ENCODE measurements at regions not wholly inside any gene's neighbourhood (a gene's known extent, or its start where the extent isn't known, plus 50 kb on each side); places are given as distances from the start of the nearest gene placed in this dataset.

DNA sequence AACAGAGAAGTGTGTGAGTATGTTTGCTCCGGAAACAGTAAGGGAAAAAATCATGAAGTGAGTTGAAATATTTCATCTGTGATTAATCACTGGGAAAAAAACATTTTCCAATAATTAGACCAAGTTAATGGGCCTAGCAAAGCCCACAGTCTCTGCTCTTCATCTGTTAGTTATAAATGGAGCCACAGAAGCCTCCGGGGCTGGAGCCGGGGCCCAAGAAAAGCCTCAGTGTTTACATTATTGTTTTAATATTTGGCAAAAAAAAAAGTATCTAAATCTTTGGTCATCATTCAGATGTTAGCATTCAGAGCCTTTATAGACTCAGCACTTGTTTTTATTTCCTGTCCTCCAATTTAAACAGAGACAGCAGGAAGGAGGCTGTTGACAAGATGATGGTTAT, 115.0 kb downstream of the UBE2U start:
- Histone ChIP-seq H3K4me1 (replicated peaks in 1 of 2) (no peaks in the 10 kb centered on the region), H3K4me3 (no peak overlapping the region), H3K27ac (no peak overlapping the region)
- no peak for ATAC-seq (replicated peaks in 6 of 8)
- in situ Hi-C loops (cut with MboI; ENCODE audit: low pct_unique_long_range_greater_than_20kb in 2 of 9, low sequenced_read_pairs in 9 of 9, unreplicated experiment in 9 of 9), result no loop called here
- 29 to 100% (median 87%) methylated on average over 2 to 3 of the region's 3 CpGs; no CpG with 5 or more reads in 2 of the 10 experiments for WGBS, 10 experiments

DNA sequence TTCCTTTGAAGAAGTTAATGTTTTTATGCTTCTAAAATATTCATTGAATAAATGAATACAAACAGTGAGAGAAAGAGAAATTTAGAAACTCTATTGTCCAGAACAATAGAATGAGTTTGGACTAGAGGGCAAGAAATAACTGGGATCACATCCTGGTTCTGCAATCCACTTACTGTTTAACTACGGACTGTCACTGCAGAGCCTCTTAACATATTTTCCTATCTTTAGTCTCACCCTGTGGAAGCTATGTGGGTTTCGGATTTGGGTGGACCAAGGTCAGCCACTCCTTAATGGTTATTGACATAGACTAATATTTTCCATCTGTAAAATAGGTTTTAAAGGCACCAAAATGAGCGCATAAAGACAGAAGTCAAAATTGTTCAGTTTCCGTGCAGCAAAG, 116.6 kb downstream of the UBE2U start:
- Histone ChIP-seq H3K4me3 (no peak overlapping the region), H3K4me1 (replicated peaks in 1 of 2) (no peaks in the 10 kb centered on the region), H3K27ac (no peak overlapping the region)
- 16 to 100% (median 88%) methylated on average over 2 to 4 of the region's 4 CpGs for WGBS, 10 experiments
- in situ Hi-C loops (cut with MboI; ENCODE audit: low pct_unique_long_range_greater_than_20kb in 2 of 9, low sequenced_read_pairs in 9 of 9, unreplicated experiment in 9 of 9), result no loop called here
- peak in 1 of 8 experiments; percentile 72 for ATAC-seq (replicated peaks in 6 of 8)

DNA sequence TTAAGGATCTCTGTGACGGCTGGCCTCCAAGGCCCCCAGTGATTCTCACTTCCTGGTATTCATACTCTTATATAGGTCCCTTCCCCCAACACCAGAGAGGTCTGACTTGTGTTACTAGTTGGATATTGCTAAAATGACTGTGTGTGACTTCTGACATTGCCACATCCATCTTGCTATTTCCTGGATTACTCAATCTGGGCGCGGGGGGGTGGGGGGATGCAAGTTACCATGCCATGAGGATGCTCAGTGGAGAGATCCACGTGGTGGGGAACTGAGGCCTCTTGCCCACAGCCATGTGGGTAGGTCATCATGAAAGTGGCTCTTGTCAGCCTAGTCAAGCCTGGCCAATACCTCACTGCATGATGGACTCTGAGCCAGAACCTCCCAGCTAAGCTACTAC, 117.0 kb downstream of the UBE2U start:
- ATAC-seq (replicated peaks in 6 of 8), result peak in 1 of 8 experiments; percentile 51

DNA sequence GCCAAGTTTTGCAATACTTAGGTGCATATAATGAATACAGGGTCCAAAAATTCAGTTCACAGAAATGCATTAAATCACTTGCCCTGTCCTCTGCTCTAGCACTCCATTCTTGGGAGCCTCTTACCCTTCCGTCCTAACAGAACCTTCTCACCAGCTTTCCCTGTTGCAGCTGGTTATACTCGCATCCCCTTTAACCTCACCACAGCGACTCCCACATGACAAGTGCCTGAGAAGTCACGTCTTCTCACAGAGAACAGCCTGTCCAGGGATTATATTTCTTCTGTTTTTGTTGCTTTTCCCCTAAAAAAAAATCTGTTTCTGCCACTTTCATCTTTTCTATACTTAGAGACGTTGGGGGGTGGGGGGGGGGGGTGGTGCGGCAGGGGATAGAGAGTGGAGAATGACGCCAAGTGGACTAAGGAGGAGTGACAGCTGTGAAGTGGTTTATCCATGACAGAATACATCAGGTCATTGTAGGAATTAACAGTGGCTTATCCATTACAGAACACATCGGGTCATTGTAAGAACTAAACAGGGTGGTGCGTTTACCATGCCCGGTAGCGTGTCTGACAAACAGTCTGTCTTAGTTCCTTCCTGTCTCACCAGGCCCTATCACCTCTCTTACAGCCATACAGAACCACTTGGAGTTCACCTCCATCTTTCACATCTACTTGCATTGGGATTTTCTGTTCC, 117.6 kb downstream of the UBE2U start:
- WGBS, 10 experiments, result 83 to 100% (median 95%) methylated on average over 2 to 10 of the region's 11 CpGs; no CpG with 5 or more reads in 2 of the 10 experiments
- in situ Hi-C loops (cut with MboI; ENCODE audit: low pct_unique_long_range_greater_than_20kb in 2 of 9, low sequenced_read_pairs in 9 of 9, unreplicated experiment in 9 of 9), result no loop called here
- no peak overlapping the region for H3K27ac ChIP-seq
- no peak for ATAC-seq (replicated peaks in 6 of 8)
- no peak overlapping the region for H3K4me3 ChIP-seq
- no peaks in the 10 kb centered on the region for H3K4me1 ChIP-seq (replicated peaks in 1 of 2)

More for the DNA sequence above, 117.0 kb downstream of the UBE2U start:
- no peak overlapping the region for H3K27ac ChIP-seq
- WGBS, 10 experiments, result 0 to 61% (median 6%) methylated on average over 1 to 4 of the region's 4 CpGs; no CpG with 5 or more reads in 1 of the 10 experiments
- in situ Hi-C loops (cut with MboI; ENCODE audit: low pct_unique_long_range_greater_than_20kb in 2 of 9, low sequenced_read_pairs in 9 of 9, unreplicated experiment in 9 of 9), result no loop called here
- H3K4me1 ChIP-seq (replicated peaks in 1 of 2), result no peaks in the 10 kb centered on the region
- H3K4me3 ChIP-seq, result no peak overlapping the region

DNA sequence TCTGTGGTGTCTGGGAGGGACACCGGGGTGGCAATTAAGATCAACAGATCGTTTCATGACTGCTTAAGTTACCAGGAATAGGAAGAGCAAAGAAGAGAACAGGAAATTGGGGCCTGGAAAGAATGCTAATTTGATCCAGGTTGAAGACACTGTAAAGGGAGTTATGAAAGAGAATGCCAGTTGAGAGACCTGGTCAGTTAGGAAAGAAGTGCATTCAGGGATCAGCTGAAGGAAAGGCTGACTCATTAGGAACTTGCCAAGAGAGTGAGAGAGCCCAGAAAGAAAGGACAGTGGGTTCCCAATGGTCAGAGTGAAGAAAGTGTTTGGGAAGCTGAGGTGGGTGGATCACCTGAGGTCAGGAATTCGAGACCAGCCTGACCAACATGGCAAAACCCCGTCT, 119.6 kb downstream of the UBE2U start:
- H3K4me1 ChIP-seq (replicated peaks in 1 of 2), result no peaks in the 10 kb centered on the region
- 33 to 93% (median 81%) methylated on average over 2 to 4 of the region's 4 CpGs; no CpG with 5 or more reads in 2 of the 10 experiments for WGBS, 10 experiments
- no peak for ATAC-seq (replicated peaks in 6 of 8)
- in situ Hi-C loops (cut with MboI; ENCODE audit: low pct_unique_long_range_greater_than_20kb in 2 of 9, low sequenced_read_pairs in 9 of 9, unreplicated experiment in 9 of 9), result no loop called here
- H3K27ac ChIP-seq, result no peak overlapping the region
- no peak overlapping the region for H3K4me3 ChIP-seq

- Histone ChIP-seq H3K4me3 (no peak overlapping the region), H3K4me1 (replicated peaks in 1 of 2) (no peaks in the 10 kb centered on the region), H3K27ac (no peak overlapping the region)
- in situ Hi-C loops (cut with MboI; ENCODE audit: low pct_unique_long_range_greater_than_20kb in 2 of 9, low sequenced_read_pairs in 9 of 9, unreplicated experiment in 9 of 9), result no loop called here
- no peak for ATAC-seq (replicated peaks in 6 of 8)
- WGBS, 10 experiments, result 33 to 100% (median 87%) methylated on average over 1 to 4 of the region's 4 CpGs; no CpG with 5 or more reads in 3 of the 10 experiments
Measured at GRCh38 chr1:64323882-64324281, 120.5 kb downstream of the UBE2U start.

- no peak for ATAC-seq (replicated peaks in 6 of 8)
- in situ Hi-C loops (cut with MboI; ENCODE audit: low pct_unique_long_range_greater_than_20kb in 2 of 9, low sequenced_read_pairs in 9 of 9, unreplicated experiment in 9 of 9), result no loop called here
- Histone ChIP-seq H3K4me3 (no peak overlapping the region), H3K4me1 (replicated peaks in 1 of 2) (no peaks in the 10 kb centered on the region), H3K27ac (no peak overlapping the region)
- WGBS, 10 experiments, result 66 to 87% (median 84%) methylated on average over 1 to 5 of the region's 5 CpGs; no CpG with 5 or more reads in 2 of the 10 experiments
Measured at GRCh38 chr1:64325856-64326255, 122.4 kb downstream of the UBE2U start.

- no peak overlapping the region for H3K27ac ChIP-seq
- 40 to 95% (median 89%) methylated on average over 1 to 2 of the region's 2 CpGs; no CpG with 5 or more reads in 5 of the 10 experiments for WGBS, 10 experiments
- in situ Hi-C loops (cut with MboI; ENCODE audit: low pct_unique_long_range_greater_than_20kb in 2 of 9, low sequenced_read_pairs in 9 of 9, unreplicated experiment in 9 of 9), result no loop called here
- no peak for ATAC-seq (replicated peaks in 6 of 8)
- no peaks in the 10 kb centered on the region for H3K4me1 ChIP-seq (replicated peaks in 1 of 2)
- no peak overlapping the region for H3K4me3 ChIP-seq
Measured at GRCh38 chr1:64327119-64327518, 123.7 kb downstream of the UBE2U start.

DNA sequence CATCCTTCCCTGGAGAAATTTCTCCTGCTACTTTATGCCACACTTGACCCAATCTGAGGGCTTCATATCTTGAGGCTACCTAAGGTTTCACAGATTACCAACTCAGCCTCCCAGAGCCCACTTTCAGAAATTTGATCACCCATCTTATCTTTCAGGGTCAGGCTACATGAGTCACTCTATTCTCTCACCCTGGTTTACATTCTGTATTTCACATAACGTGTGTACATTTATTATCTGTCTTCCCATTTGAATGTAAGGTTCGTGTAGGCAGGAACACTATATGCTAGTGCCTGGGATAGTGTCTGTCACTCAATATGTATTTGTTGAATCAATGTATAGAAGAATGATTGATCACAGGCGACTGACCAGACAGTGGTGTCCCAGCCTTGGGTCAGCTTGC, 124.8 kb downstream of the UBE2U start:
- 10 to 100% (median 85%) methylated on average over 1 to 3 of the region's 3 CpGs; no CpG with 5 or more reads in 1 of the 10 experiments for WGBS, 10 experiments
- H3K27ac ChIP-seq, result no peak overlapping the region
- in situ Hi-C loops (cut with MboI; ENCODE audit: low pct_unique_long_range_greater_than_20kb in 2 of 9, low sequenced_read_pairs in 9 of 9, unreplicated experiment in 9 of 9), result no loop called here

GRCh38 chr1:64330839-64331238, 127.4 kb downstream of the UBE2U start:
- in situ Hi-C loops (cut with MboI; ENCODE audit: low pct_unique_long_range_greater_than_20kb in 2 of 9, low sequenced_read_pairs in 9 of 9, unreplicated experiment in 9 of 9), result no loop called here
- no peak for ATAC-seq (replicated peaks in 6 of 8)
- Histone ChIP-seq H3K4me1 (replicated peaks in 1 of 2) (no peaks in the 10 kb centered on the region), H3K27ac (no peak overlapping the region), H3K4me3 (no peak overlapping the region)
- WGBS, 10 experiments, result 40 to 87% (median 66%) methylated on average over 1 to 4 of the region's 4 CpGs; no CpG with 5 or more reads in 1 of the 10 experiments

More for the DNA sequence above, 124.8 kb downstream of the UBE2U start:
- Histone ChIP-seq H3K4me3 (no peak overlapping the region), H3K4me1 (replicated peaks in 1 of 2) (no peaks in the 10 kb centered on the region)
- ATAC-seq (replicated peaks in 6 of 8), result no peak

- Histone ChIP-seq H3K27ac (no peak overlapping the region), H3K4me1 (replicated peaks in 1 of 2) (no peaks in the 10 kb centered on the region), H3K4me3 (no peak overlapping the region)
- ATAC-seq (replicated peaks in 6 of 8), result no peak
- in situ Hi-C loops (cut with MboI; ENCODE audit: low pct_unique_long_range_greater_than_20kb in 2 of 9, low sequenced_read_pairs in 9 of 9, unreplicated experiment in 9 of 9), result no loop called here
- 55 to 94% (median 77%) methylated on average over 1 to 4 of the region's 4 CpGs; no CpG with 5 or more reads in 1 of the 10 experiments for WGBS, 10 experiments
Measured at GRCh38 chr1:64335636-64336035, 132.2 kb downstream of the UBE2U start.

- Histone ChIP-seq H3K27ac (no peak overlapping the region), H3K4me3 (no peak overlapping the region), H3K4me1 (replicated peaks in 1 of 2) (no peaks in the 10 kb centered on the region)
- in situ Hi-C loops (cut with MboI; ENCODE audit: low pct_unique_long_range_greater_than_20kb in 2 of 9, low sequenced_read_pairs in 9 of 9, unreplicated experiment in 9 of 9), result no loop called here
- peak in 4 of 8 experiments; percentile 24 to 50 (median 45) for ATAC-seq (replicated peaks in 6 of 8)
- WGBS, 10 experiments, result 24 to 69% (median 55%) methylated on average over 2 to 4 of the region's 4 CpGs
Measured at GRCh38 chr1:64337475-64337874, 132.5 kb upstream of the CACHD1 start.

GRCh38 chr1:64337926-64338325, 132.0 kb upstream of the CACHD1 start:
- 0 to 100% (median 77%) methylated on average over 1 to 4 of the region's 4 CpGs for whole genome bisulfite sequencing, 10 experiments
- ATAC-seq (replicated peaks in 6 of 8), result no peak
- no peak overlapping the region for H3K4me3 ChIP-seq
- H3K4me1 ChIP-seq (replicated peaks in 1 of 2), result no peaks in the 10 kb centered on the region
- in situ Hi-C loops (cut with MboI; ENCODE audit: low pct_unique_long_range_greater_than_20kb in 2 of 9, low sequenced_read_pairs in 9 of 9, unreplicated experiment in 9 of 9), result no loop called here
- no peak overlapping the region for H3K27ac ChIP-seq

DNA sequence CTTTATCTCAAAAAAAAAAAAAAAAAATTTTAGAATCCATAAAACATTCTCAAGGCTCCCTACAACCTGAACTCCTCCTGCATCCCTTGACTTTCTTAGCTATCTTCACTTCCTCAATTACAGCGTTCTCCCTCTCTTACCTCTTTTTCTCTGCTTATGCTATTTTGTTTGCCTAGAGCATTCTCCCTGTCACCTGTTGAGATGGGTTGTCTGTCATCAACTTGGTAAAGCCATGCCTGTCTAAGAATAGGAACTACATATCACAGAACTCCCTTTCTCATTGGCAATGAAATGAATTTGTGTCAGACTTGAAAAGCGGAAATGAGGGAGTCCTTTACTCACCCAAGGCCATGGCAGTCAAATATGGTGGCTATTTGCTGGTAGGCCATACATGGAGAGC, 129.6 kb upstream of the CACHD1 start:
- Histone ChIP-seq H3K27ac (no peak overlapping the region), H3K4me1 (replicated peaks in 1 of 2) (no peaks in the 10 kb centered on the region), H3K4me3 (no peak overlapping the region)
- 70 to 100% (median 88%) methylated on average over 1 to 2 of the region's 2 CpGs for WGBS, 10 experiments
- ATAC-seq (replicated peaks in 6 of 8), result no peak
- in situ Hi-C loops (cut with MboI; ENCODE audit: low pct_unique_long_range_greater_than_20kb in 2 of 9, low sequenced_read_pairs in 9 of 9, unreplicated experiment in 9 of 9), result no loop called here

Measured in motor neuron (in vitro differentiated cells).